Activated T-helper 1 cell treated with Interleukin-2 at 50 U/mL for 16 hours (primary cell): ENCODE measurements at regions not wholly inside any gene's neighbourhood (a gene's known extent, or its start where the extent isn't known, plus 50 kb on each side); places are given as distances from the start of the nearest gene placed in this dataset.
"Not testable (repeated sequence)": the region's sequence is repeated elsewhere in the genome, so short reads cannot be mapped to it uniquely, and the experiment has no call there.

Experiments
- DNase-seq: peaks from one replicate; pipeline ENCODE4 v3.0.0-alpha.2; 2020; ENCODE audit warnings: low read depth

GRCh38 chr9:73095425-73095824 is 56.2 kb upstream of the ANXA1 start:
- DNase-seq: no peak

- no peak for DNase-seq
Observed at GRCh38 chr9:73093740-73094379, 57.8 kb upstream of the ANXA1 start.

- DNase-seq: no peak
Observed at GRCh38 chr9:73093016-73093739, 58.5 kb upstream of the ANXA1 start.

- DNase-seq: no peak
Observed at GRCh38 chr9:73091909-73092308, 59.8 kb upstream of the ANXA1 start.

- no peak for DNase-seq
Observed at GRCh38 chr9:73090214-73090613, 61.5 kb upstream of the ANXA1 start.

- DNase-seq: no peak
Observed at GRCh38 chr9:73089304-73089985, 62.2 kb upstream of the ANXA1 start.

GRCh38 chr9:73087876-73088275 is 63.8 kb upstream of the ANXA1 start:
- DNase-seq: not testable (repeated sequence)

- DNase-seq: no peak
Observed at GRCh38 chr9:73083519-73083918, 68.1 kb upstream of the ANXA1 start.

GRCh38 chr9:73081979-73082657 is 69.5 kb upstream of the ANXA1 start:
- DNase-seq: no peak

GRCh38 chr9:73080110-73080694 is 71.5 kb upstream of the ANXA1 start:
- DNase-seq: no peak

GRCh38 chr9:73079326-73079725 is 72.3 kb upstream of the ANXA1 start:
- DNase-seq: no peak

- no peak for DNase-seq
Observed at GRCh38 chr9:73077625-73078030, 74.0 kb upstream of the ANXA1 start.

- DNase-seq: no peak
Observed at GRCh38 chr9:73076970-73077369, 74.7 kb upstream of the ANXA1 start.

- DNase-seq: no peak
Observed at GRCh38 chr9:73074176-73074708, 77.4 kb upstream of the ANXA1 start.

GRCh38 chr9:73073337-73074175 is 78.1 kb upstream of the ANXA1 start:
- no peak for DNase-seq

GRCh38 chr9:73067074-73067473 is 84.6 kb upstream of the ANXA1 start:
- no peak for DNase-seq

GRCh38 chr9:73065439-73065838 is 86.2 kb upstream of the ANXA1 start:
- DNase-seq: no peak

- no peak for DNase-seq
Observed at GRCh38 chr9:73064315-73064714, 87.3 kb upstream of the ANXA1 start.

GRCh38 chr9:73061146-73061545 is 90.5 kb upstream of the ANXA1 start:
- no peak for DNase-seq

- DNase-seq: no peak
Observed at GRCh38 chr9:73059247-73059646, 92.4 kb upstream of the ANXA1 start.

- no peak for DNase-seq
Observed at GRCh38 chr9:73056245-73056644, 95.4 kb upstream of the ANXA1 start.
